HG02938 (cell line): ENCODE measurements at regions not wholly inside any gene's neighbourhood (a gene's known extent, or its start where the extent isn't known, plus 50 kb on each side); places are given as distances from the start of the nearest gene placed in this dataset.
A peak's percentile ranks its signal among the peaks of the same experiment; 100 is the strongest.
"Not testable (repeated sequence)": the region's sequence is repeated elsewhere in the genome, so short reads cannot be mapped to it uniquely, and the experiment has no call there.

ENCODE experiments used
- ATAC-seq: cut with Tn5 transposase; IDR thresholded peaks from one replicate; pipeline ENCODE4 v1.9.1; 2021; ENCODE audit warnings: mild to moderate bottlenecking, moderate library complexity; ENCODE audit not compliant: unreplicated experiment

DNA sequence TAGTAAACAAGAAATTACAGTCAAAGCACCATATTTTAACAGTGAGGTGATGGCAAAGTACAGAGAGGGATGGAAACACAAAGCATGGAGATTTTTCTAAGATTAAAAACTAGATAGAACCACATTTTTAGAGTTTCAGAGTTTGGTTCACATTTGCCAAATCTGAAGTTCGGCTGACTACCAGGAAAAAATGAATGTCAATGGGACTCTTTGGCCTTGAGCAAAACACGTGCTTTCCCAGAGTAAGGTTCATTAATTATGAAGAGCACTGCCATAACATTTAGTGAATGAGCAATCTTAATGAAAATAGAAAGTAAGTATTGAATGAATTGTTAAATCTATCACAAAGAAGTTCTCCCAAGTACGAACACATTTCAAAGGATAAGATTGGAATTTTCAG is 571.2 kb upstream of the VRK2 start:
- no peak for ATAC-seq

DNA sequence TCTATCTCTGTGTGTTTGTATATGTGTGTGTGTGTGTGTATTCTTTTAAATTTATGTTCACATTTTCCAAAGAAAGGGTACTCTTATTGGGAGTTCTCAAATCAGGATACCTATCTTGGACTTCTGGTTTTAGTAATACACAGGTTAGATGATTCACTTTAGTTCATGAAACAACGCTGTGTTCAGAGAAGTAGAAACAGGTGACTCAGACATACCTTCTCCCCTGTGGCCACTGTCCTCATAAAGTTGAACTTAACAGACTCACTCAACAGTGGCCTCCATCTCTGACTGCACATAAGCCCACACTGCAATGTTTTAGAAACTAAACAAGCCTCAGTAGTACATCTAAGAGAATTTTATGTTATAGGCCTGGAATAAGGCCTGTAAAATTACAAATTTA is 566.6 kb upstream of the VRK2 start:
- no peak for ATAC-seq

DNA sequence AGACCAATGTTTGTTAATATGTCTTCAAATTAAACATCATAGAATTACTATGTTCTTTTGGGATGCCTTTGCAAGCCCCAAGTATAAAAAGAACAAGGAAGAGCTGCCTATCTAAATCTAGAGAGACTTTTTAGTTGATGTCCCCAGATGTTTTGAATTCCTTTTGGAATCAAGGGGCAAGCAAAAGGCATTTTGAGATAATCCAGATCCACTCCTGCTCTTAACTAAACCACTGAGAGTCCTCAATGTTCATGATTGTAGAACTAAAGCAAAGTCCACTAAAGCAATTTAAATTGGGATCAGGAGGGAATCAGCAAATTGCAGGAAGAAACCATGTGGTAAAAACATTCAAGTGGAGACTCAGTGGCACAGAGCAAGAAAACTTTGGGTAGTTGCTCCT is 558.5 kb upstream of the VRK2 start:
- ATAC-seq: no peak

DNA sequence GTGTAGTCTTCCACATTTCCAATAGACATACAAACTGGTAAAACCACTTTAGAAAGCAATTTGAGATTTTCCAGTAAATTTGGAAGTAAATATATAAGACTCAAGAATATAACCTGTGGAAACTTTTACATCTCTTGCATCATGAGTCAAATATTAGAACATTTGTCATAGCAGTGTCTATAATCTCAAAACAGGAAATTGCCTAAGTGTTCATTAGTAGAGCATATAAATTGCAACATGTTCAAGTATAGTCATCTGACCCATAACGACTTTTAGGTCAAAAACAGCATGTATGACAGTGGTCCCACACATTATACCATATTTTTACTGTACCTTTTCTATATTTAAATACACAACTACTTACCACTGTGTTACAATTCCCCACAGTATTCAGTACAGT is 555.9 kb upstream of the VRK2 start:
- ATAC-seq: no peak

DNA sequence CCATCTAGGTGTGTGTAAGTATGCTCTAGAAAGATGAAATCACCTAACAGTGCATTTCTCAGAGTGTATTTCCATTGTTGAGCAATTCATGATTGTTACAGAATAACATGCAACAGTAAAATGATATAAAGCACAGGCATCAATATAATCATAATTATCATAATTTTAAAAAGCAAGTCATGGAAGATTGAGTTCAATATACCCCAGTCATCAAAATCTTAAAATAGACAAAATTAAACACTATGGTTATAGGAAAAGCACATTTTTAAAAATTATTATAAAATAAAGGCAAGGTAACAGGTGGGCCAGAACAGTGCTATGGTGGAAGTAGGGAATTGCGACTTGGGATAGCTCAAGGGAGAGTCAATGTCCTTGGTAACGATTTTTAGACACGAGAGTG is 555.4 kb upstream of the VRK2 start:
- ATAC-seq: no peak

DNA sequence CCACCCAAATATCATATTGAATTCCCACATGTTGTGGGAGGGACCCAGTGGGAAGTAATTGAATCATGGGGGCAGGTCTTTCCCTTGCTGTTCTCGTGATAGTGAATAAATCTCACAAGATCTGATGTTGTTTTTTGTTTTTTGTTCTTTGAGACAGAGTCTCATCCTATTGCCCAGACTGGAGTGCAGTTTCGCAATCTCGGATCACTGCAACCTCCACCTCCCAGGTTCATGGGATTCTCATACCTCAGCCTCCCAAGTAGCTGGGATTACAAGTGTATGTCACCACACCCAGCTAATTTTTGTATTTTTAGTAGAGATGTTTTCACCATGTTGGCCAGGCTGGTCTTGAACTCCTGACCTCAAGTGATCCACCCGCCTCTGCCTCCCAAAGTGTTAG is 552.6 kb upstream of the VRK2 start:
- not testable (repeated sequence) for ATAC-seq

DNA sequence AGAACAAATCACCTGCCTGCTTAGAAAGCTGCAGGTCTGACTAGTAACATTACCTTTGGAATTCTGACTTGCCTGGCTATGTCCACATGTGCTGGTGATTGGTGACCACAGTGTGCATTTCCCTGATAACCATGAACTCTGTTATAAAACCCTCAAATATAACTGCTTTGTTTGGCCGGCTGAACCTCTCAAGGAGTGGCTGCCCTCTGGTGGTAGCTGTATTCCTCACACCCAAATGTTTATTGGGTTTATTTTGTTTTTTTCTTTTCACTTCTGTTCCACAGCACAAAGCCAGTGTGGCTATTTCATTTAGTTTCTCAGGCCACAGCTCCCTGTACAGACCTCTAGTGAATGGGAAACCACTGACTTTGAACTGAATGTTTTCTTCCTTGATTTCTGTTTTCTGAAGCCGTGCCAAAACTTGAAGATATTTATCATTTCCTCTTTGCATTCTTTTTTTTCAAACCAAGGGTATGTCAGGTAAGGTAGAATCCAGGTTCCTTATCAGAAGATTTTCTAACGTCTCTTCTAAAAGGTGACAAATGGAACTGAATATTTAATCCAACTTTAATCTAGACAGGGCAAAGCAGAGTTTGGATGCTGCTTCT is 549.0 kb upstream of the VRK2 start:
- ATAC-seq: peak; percentile 81

DNA sequence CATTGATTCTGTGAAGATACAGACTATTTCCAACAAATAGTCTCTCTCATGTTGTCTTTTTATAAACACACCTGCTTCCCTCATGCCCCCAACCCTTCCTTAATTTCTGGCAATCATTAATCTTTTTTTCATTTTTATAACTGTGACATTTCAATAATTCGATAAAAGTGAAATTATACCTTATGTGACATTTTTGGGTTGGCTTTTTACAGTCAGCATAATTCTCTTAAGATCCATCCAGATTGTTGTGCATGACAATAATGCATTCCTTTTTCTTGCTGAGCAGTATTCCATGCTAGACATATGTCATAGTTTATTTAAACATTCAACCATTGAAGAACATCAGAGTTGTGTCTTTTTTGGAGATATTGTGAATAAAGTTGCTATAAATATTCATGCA is 541.8 kb upstream of the VRK2 start:
- ATAC-seq: no peak

DNA sequence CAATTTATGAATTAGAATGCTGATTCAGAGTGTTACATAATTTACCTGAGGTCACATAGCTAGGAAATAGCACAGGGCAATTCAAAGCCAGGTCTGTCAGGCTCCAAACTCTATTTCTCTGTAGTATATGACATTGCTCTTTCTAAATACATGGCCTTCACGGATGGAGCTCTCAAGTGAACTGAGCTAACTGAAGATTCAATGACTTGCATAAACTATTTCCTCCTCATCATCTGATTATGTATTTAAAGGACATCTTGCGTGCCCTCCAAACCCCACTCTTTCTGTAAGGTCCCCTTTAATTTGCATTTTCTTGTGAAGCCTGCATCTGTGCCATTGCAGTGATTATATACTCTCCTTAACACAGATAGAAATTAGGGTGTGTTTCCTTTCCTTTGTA is 537.4 kb upstream of the VRK2 start:
- ATAC-seq: no peak

DNA sequence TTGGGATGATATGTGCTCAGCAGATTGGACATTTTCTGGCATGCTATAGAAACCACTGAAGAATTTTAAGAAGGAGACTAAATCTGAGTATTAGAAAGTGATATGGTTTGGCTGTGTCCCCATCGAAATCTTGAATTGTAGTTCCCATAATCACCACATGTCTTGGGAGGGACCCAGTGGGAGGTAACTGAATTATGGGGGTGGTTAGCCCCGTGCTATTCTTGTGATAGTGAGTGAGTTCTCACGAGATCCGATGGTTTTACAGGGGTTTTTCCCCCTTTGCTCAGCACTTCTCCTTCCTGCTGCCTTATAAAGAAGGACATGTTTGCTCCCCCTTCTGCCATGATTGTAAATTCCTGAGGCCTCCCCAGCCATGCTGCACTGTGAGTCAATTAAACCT is 535.9 kb upstream of the VRK2 start:
- no peak for ATAC-seq

DNA sequence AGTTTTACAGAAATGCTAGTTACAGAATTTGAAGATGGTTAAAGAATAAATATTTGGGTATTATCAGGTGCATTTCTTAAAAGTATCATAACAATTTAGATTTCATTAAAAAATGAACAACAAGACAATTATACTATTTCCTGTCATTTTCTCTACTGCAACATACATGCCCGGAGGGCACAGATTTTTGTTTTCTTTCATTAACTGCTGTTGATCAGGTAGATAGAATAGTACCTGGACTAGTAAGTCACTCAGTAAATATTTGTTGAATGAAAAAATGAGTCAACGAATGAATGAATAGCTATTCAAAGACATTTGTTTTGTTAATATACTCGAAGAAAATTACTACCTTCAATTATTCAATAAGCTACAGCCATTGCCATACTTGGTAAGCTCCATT is 531.2 kb upstream of the VRK2 start:
- ATAC-seq: no peak

DNA sequence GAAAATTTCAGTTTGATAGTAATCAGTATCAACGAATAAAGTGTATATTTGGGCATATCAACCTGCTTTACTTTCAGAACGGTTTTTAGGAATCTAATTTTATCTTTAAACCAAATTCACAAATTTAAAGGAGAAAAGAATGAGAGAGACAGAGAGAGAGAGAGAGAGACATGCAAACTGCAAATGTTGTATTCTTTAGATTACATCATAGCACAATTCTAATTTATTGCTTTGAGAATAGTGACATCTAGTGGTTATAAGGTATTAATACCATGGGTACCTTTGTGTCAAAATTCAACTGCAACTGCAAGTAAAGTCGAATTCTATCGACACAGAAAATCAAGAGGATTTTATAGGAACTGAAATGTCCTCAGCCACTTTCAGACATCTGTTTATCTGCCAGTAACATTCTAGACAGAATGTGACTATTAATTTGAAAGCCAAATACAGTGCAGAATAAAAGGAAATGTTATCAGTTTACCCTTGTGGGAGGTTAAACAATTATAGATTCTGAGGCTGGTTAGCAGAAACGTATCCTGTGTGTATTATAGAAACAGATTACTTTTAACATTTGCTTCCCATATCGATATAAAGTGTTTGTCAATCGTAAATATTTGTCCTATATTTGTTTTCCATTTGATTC is 529.8 kb upstream of the VRK2 start:
- peak; percentile 92 for ATAC-seq

DNA sequence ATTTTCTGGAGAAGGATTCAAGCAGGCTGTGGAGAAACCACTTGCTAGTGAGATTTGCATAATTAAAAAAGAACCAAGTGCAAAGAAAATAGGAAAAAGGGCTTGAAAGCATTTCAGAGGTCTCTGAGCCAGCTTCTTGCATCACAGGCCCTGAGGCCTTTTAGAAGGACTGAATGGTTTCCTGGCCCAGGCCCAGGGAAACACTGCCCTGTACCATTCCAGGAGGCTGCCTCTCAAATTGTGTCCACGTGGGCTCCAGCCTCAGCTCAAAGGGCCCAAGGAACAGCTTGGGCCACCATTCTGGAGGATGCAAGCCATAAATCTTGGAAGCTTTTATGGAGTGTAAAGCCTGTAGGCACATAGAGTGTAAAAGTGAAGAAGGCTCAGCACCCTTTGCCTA is 523.3 kb upstream of the VRK2 start:
- no peak for ATAC-seq

DNA sequence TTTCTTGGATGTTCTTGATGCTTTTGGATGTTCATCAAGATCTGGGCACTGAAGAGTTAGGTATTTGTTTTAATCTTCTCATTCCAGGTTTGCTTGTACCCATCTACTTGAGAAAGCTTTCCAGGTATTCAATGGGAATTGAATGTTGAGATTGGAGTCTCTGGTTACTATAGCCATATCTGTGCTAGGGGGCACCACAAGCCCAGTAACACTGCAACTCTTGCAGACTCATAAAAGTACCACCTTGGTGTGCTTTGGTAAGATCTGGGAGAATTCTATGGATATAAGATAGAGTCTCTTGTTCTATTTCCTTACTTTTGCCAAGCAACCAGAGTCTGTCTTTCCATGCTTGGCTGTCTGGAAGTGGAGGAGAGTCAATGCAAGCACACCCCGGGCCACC is 518.9 kb upstream of the VRK2 start:
- no peak for ATAC-seq

DNA sequence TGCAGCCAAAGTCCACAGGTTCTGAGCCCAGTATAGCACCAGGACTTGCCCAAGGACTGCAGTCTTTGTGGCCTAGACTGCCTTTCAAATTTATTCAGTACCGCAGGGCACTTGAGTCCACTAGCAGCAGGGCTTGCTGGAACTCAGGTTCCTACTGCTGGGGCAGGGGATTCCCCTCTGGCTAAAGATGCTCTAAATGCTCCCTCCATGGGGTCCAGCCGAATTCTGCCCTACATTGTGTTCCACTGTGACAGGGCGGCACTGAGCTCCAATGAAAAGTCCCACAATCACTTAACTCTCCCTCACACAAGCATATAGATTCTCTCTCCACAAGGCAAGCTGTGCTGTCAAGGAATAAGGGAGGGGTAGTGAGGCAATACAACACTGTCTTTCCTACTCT is 518.1 kb upstream of the VRK2 start:
- no peak for ATAC-seq

DNA sequence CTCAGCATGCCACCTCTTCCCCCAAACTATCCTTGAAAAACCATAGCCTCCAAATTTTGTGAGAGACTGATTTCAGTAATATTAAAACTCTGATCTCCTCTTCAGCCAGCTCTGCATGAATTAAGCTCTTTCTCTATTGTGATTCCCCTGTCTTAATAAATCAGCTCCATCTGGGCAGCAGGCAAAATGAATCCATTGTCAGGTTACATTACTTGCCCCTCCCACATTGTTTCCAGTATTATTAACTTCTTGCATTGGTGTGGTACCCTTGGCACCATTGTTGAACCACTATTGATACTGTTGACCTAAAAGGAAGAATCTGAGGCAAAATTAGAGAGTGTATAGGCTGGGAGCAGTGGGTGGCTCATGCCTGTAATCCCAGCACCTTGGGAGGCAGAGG is 512.2 kb upstream of the VRK2 start:
- ATAC-seq: no peak

DNA sequence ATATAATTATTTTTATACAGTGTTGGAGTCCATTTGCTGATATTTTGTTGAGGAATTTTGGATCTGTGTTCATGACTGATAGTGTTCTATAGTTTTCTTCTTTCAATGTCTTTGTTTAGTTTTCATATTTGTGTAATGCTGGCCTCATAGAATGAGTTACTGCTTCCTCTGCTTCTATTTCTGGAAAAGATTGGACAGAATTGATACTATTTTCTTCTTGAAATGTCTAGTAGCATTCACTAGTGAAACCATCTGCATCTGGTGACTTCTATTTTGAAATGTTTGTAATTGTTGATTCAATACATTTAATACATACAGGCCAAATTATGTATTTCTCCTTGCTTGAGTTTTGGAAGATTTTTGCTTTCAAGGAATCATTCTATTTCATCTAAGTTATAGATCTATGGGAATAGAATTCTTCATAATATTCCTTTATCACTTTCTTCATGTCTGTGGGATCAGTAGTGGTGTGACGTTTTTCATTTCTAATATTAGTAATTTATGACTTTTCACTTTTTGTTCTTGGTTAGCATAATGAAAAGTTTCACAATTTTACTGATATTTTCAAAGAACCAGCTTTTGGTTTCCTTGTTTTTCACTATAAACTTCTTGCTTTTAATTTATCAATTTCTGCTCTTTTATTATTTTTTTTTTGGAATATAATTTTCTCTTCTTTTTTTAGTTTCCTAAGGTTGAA is 509.9 kb upstream of the VRK2 start:
- peak; percentile 58 for ATAC-seq

DNA sequence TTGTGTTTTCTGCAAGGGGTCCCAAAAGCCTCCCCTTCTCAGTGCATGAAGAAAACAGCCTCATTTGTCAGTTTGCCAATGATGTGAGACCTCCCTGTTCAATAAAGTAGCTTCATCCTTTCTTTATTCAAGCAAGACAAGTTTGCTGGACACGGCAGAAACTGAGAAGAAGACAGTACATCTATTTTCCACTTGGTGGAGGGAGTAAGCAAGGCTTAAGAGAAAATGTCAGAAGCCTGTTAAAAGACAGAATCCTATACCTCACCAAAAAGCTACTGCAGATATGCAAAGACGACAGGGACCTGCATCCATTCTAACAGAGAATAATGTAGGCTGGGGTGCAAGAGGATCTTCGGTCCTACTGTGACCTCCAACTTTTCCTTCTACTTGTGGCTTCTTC is 506.8 kb upstream of the VRK2 start:
- ATAC-seq: no peak

DNA sequence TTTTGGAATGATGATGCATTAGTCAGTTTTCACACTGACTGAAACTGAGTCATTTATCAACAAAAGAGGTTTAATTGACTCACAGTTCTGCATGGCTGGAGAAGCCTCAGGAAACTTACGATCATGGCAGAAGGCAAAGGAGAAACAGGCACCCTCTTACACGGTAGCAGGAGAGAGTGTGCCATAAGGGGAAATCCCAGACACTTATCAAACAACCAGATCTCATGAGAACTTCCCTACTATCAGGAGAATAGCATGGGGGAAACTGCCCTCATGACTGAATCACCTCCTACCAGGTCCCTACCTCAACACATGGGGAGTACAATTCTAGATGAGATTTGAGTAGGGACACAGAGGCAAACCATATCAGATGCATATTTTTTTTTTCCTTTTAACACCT is 504.5 kb upstream of the VRK2 start:
- no peak for ATAC-seq

DNA sequence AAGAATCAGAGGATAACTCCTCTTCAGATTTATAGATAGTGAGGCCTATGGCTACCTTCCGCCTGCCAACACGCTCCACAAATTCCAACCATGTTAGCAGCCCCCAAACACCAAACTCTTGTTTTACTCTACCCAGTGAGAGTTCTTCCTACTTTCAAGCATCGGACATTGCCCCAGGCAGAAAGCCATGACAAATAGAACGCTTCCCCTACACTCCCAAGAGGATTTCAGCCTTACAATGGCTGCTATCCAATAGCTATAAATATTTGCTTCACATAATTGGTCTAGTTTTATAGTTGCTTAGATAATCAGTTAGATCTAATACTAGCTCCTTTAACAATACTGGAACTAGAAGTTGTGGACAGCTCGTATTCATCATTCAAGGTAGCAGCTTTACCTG is 503.4 kb upstream of the VRK2 start:
- ATAC-seq: no peak

DNA sequence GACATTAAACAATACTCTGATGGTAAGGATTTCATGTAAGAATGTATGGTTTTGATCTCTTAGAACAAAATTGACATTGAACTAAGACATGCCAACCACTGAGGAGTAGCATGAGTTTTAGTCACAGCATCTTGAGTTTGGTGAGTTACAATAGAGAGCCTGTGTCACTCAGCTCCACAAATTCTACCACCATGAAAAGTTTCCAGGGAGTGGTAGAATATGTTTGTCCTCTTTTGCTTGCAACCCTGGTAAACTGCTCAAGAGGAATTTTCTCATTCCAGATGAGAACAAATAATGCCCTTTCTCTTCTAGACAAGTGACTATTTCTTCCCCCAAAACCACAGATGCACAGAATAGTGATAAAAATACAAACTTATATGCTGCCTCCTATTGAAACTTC is 502.0 kb upstream of the VRK2 start:
- no peak for ATAC-seq

DNA sequence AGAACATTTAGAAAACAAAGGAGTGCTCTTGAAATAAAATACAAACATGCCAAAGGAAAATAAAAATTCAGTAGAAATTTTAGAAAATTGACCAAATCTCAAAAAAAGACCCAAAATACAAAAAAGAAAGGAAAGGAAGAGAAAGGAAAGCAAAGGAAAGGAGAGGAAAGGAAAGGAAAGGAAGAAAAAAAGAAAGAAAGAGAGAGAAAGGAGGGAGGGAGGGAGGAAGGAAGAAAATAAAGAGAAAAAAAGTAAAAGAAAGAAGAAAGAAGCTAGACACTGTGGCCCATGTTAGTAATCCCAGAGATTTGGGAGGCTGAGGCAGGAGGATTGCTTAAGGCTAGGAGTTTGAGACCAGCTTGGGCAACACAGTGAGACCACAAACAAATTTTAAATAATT is 500.1 kb upstream of the VRK2 start:
- no peak for ATAC-seq

DNA sequence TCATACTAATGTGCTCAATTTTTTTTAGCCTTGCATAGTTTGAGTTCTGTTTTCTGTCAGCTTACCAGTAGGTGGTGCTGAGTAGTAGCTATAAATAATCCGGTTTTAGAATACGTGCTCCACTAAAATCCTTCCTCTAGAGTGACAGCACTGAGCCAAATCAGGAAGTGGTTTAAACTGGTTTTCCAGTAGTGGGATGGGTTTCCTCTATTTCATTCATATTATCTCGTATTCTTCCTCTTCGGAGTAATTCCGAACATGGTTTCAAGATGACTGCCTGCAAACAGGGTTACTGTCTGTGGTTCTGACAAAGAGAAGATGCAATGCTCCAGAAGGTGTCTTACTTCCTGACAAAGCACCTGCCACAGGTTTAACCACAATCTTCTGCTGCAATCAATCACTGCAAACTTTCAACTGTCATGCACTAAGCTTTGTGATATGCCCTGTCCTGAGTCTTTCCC is 496.9 kb upstream of the VRK2 start:
- peak; percentile 67 for ATAC-seq
